Thyroid gland (tissue), 4 donors: ENCODE measurements at regions not wholly inside any gene's neighbourhood (a gene's known extent, or its start where the extent isn't known, plus 50 kb on each side); places are given as distances from the start of the nearest gene placed in this dataset.

ENCODE experiments used
- DNase-seq, 2 donors: peaks; one replicate each; pipeline ENCODE4 v3.0.0-alpha.2; 2019
- H3K27ac ChIP-seq, 3 donors: fragments of 200-600 bp; sonication (generic); 1 replicate in 2 of 3; 2 replicates in 1 of 3; pipeline ENCODE4 v1.5.1; 2016 to 2019; ENCODE audit warnings: mild to moderate bottlenecking in 1 of 3, moderate library complexity in 1 of 3
- H3K27me3 ChIP-seq: fragments of 200-600 bp; sonication (generic); one replicate; pipeline ENCODE4 v1.5.1; 2019
- H3K36me3 ChIP-seq, 2 donors: fragments of 200-600 bp; sonication (generic); one replicate each; pipeline ENCODE4 v1.5.1; 2016 to 2019
- H3K4me1 ChIP-seq, 2 donors: fragments of 200-600 bp; sonication (generic); one replicate each; pipeline ENCODE4 v1.5.1; 2017 to 2019
- H3K4me3 ChIP-seq, 3 donors: fragments of 200-600 bp; sonication (generic); replicated peaks in 1 of 3; 1 replicate in 2 of 3; 2 replicates in 1 of 3; pipeline ENCODE4 v1.5.1; 2016; ENCODE audit warnings: mild to moderate bottlenecking in 1 of 3
- H3K9me3 ChIP-seq: fragments of 200-600 bp; sonication (generic); one replicate; pipeline ENCODE4 v1.5.1; 2017
- POLR2A ChIP-seq, 2 donors: fragments of 450-650 bp; IDR thresholded peaks; one replicate each; pipeline ENCODE4 v1.6.1; 2017; ENCODE audit warnings: antibody characterized with exemption in 2 of 2, mild to moderate bottlenecking in 2 of 2, moderate library complexity in 1 of 2
- WGBS, 2 donors: methylation state at CpG; one replicate each; pipeline ENCODE4 v1.1.5; 2017; 5-methylcytosine and 5-hydroxymethylcytosine counted together
- intact Hi-C: fragments of 100-400 bp; cut with DNase I; formaldehyde crosslinking; loops from one replicate; pipeline ENCODE4 v1.15.1; 2023
- TF ChIP-seq, protein P1 (sequence below), 6 experiments: fragments of 200-600 bp in 3 of 6; fragments of 450-650 bp in 3 of 6; sonication (generic) in 3 of 6; IDR thresholded peaks; one replicate each; pipeline ENCODE4 v1.5.1; 2016 to 2019; ENCODE audit warnings: antibody characterized with exemption in 6 of 6, mild to moderate bottlenecking in 2 of 6, inconsistent platforms in 1 of 6, moderate library complexity in 1 of 6

DNA sequence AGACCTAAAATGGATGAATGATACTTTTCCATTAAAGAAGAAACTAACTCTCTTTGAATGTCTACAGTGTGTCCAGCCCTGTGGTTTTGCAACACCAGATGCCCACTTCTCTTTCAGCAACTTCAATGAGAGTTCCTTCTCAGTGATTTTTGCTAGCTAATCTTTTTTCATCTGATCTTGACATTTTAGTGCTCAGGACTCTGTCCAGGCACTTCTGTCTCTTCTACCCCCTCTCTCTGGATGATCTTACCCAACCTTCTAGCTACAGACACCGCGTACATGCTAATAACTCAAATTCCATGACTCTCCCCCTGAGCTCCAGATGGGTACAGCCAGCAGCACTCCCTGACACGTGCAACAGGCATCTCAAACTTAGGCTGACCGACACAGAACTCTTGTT lies 161.1 kb upstream of the FOXN3 start:
- Histone ChIP-seq H3K4me1 (peaks cover 5 to 7% of the 10 kb centered on the region in 2 donors), H3K9me3 (no peaks in the 10 kb centered on the region), H3K27ac (no peak overlapping the region), H3K36me3 (no peaks in the 10 kb centered on the region), H3K4me3 (no peak overlapping the region), H3K27me3 (no peaks in the 10 kb centered on the region)
- DNase-seq, result no peak
- TF ChIP-seq, protein P1, sequence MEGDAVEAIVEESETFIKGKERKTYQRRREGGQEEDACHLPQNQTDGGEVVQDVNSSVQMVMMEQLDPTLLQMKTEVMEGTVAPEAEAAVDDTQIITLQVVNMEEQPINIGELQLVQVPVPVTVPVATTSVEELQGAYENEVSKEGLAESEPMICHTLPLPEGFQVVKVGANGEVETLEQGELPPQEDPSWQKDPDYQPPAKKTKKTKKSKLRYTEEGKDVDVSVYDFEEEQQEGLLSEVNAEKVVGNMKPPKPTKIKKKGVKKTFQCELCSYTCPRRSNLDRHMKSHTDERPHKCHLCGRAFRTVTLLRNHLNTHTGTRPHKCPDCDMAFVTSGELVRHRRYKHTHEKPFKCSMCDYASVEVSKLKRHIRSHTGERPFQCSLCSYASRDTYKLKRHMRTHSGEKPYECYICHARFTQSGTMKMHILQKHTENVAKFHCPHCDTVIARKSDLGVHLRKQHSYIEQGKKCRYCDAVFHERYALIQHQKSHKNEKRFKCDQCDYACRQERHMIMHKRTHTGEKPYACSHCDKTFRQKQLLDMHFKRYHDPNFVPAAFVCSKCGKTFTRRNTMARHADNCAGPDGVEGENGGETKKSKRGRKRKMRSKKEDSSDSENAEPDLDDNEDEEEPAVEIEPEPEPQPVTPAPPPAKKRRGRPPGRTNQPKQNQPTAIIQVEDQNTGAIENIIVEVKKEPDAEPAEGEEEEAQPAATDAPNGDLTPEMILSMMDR (IDR thresholded peaks at IDR 0.05), result no peak
- no peak for TF ChIP-seq POLR2A (IDR thresholded peaks at IDR 0.05)
- intact Hi-C loops, result no loop called here
- WGBS, 2 donors, result 46 to 52% methylated on average over 4 of the region's 4 CpGs

DNA sequence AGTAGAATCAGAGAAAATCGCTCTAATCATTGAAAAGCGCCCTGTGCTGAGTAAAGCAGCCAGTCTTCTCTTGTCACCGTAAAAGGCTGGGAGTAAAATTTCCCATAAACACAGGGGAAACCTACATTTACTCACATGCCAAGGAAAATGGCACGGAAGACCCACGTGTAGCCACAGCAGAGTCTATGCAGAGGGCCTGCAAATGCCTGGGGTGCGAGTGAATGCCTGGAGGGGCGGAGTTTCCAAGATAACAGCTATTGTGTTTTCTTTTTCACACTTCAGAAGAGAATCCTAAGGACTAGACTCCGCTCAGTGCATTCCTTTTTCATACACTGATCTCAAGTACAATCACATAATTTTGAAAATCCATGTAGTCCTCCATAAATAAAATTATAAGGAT lies 159.9 kb upstream of the FOXN3 start:
- no peaks in the 10 kb centered on the region for H3K36me3 ChIP-seq
- peaks cover 5 to 7% of the 10 kb centered on the region in 2 donors for H3K4me1 ChIP-seq
- H3K9me3 ChIP-seq, result no peaks in the 10 kb centered on the region
- H3K27ac ChIP-seq, result no peak overlapping the region
- H3K4me3 ChIP-seq, result no peak overlapping the region
- TF ChIP-seq, protein P1 (IDR thresholded peaks at IDR 0.05), result no peak
- no peak for TF ChIP-seq POLR2A (IDR thresholded peaks at IDR 0.05)
- DNase-seq, result no peak
- intact Hi-C loops, result no loop called here
- 73 to 75% methylated on average over 8 of the region's 8 CpGs for WGBS, 2 donors
- H3K27me3 ChIP-seq, result no peaks in the 10 kb centered on the region

DNA sequence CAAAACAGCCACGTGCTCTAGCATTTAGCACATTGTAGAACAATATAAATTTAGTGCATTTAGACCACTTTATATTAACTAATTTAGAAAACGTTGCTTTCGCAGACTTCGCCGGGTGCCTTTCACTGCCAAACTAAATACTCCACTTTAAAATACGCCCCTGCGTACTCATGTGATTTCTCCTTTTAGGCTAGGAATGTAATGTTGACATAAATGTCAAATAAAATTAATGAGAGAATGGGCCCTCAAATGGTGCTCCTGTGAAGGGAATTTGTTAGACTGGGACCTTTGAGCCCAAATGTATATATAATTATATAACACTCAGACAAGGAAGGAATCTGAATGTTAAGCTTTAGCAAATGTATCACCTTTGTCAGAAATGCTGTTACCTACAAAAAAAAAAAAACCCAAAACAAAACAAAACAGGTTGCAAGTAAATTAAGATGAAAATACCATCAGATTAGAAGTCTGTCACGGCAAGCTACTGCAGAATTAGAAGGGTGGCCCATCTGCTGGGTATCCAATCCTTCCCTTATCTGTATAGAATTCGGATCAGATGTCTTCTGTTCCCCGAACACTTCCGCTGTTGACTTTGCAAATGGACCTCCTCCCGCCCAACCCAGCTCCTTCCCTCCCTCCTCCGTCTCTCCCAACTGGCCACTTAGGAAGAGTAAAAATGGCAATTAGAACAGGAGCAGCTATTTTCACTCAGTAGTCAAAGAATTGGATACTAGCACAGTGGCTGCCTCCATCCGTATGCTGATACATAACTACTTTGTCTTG lies 159.3 kb upstream of the FOXN3 start:
- 76 to 83% methylated on average over 14 of the region's 14 CpGs for WGBS, 2 donors
- no peak overlapping the region for H3K27ac ChIP-seq
- peaks cover 5 to 7% of the 10 kb centered on the region in 2 donors for H3K4me1 ChIP-seq

DNA sequence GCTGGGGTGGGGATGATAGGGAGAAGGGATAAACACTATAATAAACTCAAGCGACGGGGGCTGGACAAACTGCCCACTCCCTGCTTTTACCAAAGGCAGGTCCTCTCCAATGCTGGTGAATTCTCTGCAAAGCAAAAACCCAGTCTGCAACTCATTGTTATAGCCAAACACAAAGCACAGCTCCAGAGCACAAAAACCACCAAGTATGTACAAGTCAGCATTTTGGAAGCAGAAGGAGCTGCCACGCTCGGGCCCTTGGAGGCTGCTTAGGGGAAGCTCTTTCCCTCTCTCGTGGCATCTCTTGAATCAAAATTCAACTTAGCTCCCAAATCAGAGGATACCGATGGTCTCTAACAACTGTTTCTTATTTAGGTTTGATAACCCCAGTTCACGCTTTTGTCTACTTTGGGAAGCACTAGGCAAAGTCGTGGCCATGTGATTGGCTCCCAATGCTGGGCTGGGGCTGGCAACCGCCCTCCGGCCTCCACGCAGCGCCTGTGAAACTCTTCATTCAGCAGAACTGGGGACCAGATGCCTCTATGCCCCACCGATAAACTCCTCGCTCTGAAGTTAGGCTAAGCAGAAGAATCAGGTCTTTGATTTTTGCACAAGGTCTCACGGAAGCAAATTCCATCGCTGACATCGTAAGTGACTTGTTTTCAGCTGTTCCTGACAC lies 158.5 kb upstream of the FOXN3 start:
- no peaks in the 10 kb centered on the region for H3K9me3 ChIP-seq
- no peak for DNase-seq
- peaks cover 5 to 7% of the 10 kb centered on the region in 2 donors for H3K4me1 ChIP-seq
- intact Hi-C loops, result no loop called here
- H3K4me3 ChIP-seq, result no peak overlapping the region
- no peaks in the 10 kb centered on the region for H3K36me3 ChIP-seq
- H3K27me3 ChIP-seq, result no peaks in the 10 kb centered on the region
- TF ChIP-seq, protein P1 (IDR thresholded peaks at IDR 0.05), result no peak
- TF ChIP-seq POLR2A (IDR thresholded peaks at IDR 0.05), result no peak
- H3K27ac ChIP-seq, result no peak overlapping the region
- 83 to 86% methylated on average over 17 of the region's 17 CpGs for WGBS, 2 donors

More for the DNA sequence above, 159.3 kb upstream of the FOXN3 start:
- H3K4me3 ChIP-seq, result no peak overlapping the region
- H3K36me3 ChIP-seq, result no peaks in the 10 kb centered on the region
- TF ChIP-seq POLR2A (IDR thresholded peaks at IDR 0.05), result no peak
- TF ChIP-seq, protein P1 (IDR thresholded peaks at IDR 0.05), result no peak
- H3K27me3 ChIP-seq, result no peaks in the 10 kb centered on the region
- DNase-seq, result no peak
- no peaks in the 10 kb centered on the region for H3K9me3 ChIP-seq
- intact Hi-C loops, result no loop called here

DNA sequence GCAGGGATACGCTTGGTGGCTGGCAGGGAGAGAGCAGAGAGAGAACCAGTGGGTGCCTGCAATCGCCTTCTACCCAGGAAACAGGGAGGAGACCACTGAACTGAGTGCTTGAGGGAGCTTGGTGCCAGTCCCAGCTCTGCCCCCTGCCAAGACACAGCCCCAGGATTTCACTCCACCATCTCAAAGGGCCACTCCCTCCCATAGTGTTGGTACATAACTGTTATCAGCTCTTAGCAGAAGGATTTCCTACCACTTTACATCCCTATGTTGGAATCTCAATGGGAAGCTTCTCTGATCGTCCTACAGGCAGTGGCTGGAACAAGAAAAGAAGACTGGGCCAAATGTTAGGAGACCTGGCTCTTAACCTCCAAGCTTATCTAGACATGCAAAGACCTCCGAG lies 157.4 kb upstream of the FOXN3 start:
- H3K36me3 ChIP-seq, result no peaks in the 10 kb centered on the region
- no peak overlapping the region for H3K4me3 ChIP-seq
- no peak for DNase-seq
- H3K9me3 ChIP-seq, result no peaks in the 10 kb centered on the region
- peaks cover 5 to 7% of the 10 kb centered on the region in 2 donors for H3K4me1 ChIP-seq
- 71 to 86% methylated on average over 4 of the region's 4 CpGs for WGBS, 2 donors
- TF ChIP-seq, protein P1 (IDR thresholded peaks at IDR 0.05), result no peak
- no peak for TF ChIP-seq POLR2A (IDR thresholded peaks at IDR 0.05)
- no peak overlapping the region for H3K27ac ChIP-seq
- intact Hi-C loops, result no loop called here
- H3K27me3 ChIP-seq, result no peaks in the 10 kb centered on the region
